HG03575 (cell line): ENCODE measurements at regions not wholly inside any gene's neighbourhood (a gene's known extent, or its start where the extent isn't known, plus 50 kb on each side); places are given as distances from the start of the nearest gene placed in this dataset.

Experiments
- ATAC-seq: cut with Tn5 transposase; IDR thresholded peaks from one replicate; pipeline ENCODE4 v1.9.1; 2021; ENCODE audit not compliant: unreplicated experiment, insufficient number of reproducible peaks, low FRiP score; ENCODE audit errors: extremely low read depth

DNA sequence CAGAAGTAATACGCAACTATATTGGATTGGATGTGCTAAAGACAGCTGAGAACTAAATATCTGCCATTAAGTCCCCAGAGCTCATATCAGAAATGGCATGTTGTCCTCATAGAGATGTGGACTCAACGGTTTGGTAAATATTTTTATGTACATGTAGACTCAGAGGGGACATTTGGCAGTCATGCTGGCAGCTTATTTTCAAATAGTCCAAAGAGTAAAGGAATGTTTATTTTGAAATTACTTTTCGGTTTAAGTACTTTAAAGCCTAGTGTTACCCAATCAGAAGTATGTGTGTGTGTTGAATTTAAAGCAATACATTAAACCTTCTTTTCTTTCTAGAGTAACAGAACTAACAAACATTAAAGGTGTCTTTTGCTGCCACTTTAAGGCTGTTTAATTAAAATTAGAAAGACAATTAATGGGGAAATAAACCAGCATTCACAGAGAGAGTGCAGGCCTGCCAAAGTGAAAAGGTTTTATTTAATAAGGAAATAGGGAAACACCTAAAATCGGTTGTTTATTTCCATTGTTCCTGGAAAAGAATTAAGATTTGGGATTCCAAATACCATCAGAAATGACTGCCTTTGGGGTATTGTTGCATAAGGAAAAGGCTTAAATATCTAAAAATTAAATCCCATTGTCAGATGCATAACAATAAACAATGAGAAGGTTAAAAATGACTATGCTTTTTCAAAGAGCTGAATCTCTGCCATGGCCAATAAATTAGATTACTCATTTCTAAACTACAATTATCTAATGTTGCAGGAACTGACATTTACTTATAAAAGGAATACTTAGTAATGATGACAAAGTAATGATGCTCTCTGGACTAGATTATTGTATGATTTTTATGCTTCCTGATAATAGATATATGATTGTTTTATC is 113.4 kb upstream of the AHR start:
- peak; percentile 17 for ATAC-seq

DNA sequence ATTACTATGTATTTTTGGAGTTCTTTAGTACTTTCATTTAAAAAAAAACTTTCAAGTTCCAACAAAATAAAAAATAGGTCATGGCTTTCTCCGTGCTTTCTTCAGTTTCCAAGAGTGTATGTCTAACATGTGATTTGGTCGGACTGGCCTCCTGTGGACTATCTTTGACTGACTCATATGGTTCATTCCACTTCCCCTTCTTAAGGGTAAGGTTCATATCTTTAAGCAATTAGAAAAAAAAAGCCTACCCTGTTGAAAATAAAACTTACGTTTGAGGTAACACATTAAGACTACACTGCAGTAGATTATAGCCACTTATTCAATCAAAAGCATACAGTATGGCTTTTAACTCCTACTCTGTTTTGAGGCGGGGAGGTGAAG is 112.8 kb upstream of the AHR start:
- ATAC-seq, result peak; percentile 98

DNA sequence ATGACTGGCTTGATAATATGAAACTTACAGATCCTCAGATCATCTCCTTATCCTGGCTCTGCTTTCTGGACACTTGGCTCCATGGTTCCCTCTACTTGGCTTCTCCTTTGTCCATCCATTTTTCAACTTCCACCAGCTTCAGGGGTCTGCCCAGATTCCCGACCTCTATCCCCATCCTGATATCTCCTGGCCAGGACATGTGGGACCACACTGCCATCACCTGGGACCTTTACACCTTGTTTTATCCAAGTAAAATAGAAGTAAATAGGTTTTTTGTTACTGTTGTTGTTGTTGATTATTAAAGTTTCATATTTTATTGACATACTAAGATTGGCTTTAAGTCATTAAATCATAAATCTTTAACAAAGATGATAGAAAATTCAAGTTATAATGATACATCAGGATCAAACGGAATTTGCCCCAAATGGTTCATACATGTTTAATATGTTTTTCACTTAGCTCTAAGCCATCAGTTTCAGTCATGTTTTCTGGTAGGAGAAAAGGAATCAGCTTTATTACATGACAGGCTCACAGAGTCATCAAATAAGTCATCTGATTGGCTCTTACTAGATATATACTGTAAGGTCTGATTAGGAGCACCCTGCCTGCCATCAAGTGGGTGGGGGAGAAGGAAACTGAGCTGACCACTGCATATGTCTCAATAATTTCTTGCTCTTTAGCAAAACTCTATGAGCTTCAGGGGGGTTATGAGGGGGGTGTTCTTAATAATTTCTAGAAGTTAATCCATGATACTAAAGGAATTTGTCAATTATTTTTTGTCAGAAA is 111.5 kb upstream of the AHR start:
- no peak for ATAC-seq

DNA sequence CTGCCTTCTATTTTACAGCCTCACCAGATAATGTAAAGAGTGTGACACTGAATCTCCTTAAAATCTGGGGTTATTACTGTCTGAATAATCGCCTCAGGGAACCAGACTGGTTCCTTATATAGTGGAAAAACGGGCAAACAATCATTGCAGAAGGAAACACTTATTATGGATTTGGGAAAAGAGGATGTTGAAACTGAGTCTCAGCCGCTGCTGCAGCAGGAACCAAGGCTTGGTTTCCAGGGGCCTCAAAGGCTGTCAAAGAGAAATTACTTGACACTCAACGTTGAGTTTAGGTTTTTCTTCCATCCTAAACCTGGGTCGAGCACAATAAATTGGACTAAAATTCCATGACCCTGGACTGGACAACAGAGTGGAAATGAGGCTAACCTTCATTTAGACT is 103.8 kb upstream of the AHR start:
- no peak for ATAC-seq

DNA sequence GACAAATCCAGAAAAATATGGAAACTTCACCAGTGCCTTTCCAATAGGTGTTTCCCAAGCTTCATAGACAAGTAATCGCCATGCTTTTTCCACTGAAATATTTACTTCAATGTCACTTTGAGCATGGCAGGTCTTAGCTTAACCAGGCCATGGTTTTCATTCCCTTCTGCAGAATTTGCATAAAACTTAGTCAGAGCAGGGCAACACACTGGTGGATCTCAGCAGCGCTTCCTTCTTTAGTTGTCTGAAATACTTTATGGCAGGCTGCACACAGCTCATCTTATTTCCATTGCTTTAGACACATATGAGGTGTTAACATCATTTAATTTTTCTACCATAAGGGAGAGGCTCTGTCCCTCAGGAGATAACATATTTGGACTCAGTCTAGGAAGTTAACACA is 102.9 kb upstream of the AHR start:
- no peak for ATAC-seq

DNA sequence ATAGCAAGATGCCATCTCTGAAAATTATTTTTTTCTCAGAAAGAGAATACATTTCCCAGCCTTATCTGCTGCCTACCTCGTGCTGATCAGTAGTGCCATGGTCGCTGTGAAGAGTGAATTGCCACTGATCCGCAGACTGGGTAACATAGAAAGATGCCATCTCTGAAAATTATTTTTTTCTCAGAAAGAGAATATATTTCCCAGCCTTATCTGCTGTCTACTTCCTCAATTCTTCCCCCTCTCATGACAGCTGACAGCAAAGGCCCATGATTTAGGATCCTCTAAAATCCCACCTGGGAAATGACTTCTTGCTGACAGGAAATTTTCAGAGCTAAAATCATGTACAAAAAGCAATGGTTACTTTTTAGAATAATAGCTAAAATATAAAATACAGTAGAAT is 92.5 kb upstream of the AHR start:
- no peak for ATAC-seq

DNA sequence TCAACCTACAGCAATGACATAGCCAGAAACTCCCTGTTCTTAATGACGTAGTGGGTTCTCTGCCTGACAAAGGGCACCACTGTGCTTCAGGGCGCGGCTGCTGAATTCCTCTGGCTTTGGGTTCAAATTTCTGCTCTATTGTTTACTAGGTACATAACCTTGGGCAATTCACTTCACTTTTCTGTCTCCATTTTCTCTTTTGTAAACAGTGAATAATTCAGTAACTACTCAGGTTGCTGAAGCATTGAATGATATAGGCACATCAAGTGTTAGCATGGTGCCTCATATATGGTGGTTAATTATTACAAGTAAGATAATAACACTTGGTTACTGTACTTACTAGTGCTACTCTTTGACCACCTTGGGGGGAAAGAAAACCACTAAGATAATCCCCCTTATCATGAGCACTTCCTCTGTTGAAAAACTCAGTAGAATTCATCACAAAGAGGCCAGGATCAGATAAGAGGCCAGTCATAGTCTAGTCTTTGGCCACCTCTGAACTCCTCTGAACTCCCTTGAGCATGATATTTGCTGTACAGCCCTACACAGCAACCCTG is 92.0 kb upstream of the AHR start:
- ATAC-seq, result no peak

DNA sequence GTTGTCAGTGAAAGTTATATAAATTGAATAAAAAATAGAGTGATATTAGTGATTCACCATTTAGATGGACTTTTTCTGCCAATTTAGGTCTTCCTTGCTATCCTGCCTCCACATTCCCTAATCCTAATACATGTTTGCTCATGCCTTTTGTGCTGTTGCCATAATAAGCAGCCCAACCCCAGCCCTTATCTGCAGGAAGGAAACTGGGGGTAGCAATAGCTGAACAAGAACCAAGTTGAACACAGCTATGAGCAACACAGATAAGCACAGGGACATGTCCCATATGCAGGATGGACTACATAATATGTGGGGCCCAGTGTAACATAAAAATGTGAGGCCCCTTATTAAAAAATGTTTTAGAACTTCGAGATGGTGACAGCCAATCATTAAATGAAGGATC is 91.2 kb upstream of the AHR start:
- ATAC-seq, result no peak

DNA sequence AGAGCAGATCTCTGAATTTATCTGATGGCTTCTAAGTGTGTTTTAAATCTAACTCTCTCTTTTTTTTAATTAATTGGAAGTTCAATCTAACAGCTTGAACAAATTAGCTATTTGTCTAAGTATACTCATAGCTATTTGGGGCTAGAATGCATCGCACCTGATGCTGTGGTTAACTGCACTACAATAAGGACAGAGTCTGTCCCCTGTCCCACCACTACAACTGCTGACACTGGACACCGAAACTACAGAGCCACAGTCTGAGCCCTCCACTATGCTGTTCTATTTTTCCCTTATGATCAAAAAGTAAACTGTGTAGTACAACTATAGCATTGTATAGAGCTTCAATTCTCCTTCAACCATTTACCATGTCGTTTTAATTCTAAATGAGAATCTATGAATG is 89.4 kb upstream of the AHR start:
- no peak for ATAC-seq

DNA sequence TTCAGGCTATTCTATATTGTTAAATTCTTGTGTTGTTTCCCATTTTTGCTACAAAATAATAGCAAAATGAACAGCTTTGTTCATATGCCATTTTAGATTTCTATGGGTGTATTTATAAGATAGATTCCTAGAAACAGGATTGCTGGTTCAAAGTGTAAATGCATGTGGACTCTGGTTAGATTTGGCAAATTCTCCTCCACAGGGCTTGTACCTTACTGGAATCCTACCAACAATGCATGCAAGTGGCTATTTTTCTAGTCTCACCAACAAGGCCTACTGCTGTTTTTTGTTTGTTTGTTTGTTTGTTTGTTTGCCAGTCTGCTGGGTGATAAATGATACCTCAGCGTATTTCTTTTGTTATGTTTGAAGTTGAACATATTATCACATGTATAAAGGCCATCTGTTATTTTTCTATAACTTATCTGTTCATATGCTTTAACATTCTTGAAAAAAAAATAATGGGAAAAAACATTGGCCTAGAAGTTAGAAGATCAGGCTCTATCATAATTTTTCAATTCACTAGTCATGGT is 87.1 kb upstream of the AHR start:
- ATAC-seq, result no peak

DNA sequence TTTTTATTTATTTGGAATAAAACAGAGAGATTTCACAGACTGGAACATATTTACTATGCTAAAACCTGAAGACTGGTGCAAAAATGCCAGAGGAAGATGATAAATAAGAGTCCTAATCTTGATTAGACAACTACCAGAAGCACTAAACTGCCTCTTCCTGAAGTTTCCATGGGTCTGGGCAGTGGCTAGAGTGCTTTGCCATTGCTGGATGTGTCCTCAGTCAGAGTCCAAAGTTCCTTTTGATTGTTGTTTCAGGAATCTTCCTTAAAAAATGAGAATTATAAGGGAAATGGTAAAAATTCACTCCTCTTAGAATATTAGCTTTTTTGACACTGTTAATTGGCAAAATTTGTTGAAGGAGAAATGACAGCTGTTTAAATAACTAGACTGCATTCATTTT is 86.3 kb upstream of the AHR start:
- ATAC-seq, result no peak

DNA sequence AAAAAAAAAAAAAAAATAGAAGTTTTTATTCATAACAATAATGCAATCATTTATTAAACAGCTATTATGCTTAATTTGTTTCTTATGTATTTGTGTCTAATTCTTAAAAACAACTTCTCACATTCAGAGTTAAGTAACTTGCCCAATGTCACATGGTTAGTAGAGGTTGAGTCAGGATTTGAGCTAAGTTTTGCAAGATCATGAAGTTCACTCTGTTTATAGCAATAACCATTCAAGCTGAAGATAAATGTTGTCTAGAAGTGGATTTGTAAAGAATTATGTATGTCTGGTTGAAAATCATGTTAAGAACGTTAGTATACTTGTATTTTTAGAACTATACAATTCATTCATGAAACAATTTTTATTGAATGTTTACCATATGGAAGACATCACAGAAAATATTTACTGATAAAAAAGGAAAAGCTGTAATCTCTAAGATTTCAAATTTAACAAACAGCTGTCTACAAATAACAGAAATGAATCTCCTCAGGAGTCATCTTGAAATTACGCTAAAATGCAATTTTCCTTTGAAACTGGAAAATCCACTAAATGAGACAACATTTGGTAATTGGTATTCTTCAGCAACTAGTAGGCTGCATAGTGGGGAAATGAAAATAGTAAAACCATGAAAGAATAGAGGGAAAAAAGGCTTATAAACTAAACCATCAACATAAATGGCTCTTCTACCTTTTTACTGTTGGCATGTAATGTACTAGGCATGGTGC is 70.5 kb upstream of the AHR start:
- no peak for ATAC-seq

DNA sequence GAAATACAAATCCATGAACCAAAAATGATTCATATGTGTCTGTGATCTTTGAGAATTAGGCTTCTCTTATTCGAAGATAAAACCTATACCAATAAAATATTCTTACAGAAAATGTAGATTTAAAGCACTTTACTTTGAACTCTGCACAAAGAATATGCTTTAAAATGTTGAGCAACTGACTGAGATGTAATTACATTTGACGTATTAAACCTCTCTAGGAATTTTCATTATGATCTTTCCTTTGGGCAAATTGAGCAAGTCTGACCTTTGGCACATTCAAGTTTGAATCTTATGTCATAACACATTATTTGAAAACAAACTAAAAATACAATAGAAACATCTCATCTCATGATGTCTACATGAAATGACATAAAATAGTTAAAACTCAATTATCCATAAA is 69.2 kb upstream of the AHR start:
- no peak for ATAC-seq

DNA sequence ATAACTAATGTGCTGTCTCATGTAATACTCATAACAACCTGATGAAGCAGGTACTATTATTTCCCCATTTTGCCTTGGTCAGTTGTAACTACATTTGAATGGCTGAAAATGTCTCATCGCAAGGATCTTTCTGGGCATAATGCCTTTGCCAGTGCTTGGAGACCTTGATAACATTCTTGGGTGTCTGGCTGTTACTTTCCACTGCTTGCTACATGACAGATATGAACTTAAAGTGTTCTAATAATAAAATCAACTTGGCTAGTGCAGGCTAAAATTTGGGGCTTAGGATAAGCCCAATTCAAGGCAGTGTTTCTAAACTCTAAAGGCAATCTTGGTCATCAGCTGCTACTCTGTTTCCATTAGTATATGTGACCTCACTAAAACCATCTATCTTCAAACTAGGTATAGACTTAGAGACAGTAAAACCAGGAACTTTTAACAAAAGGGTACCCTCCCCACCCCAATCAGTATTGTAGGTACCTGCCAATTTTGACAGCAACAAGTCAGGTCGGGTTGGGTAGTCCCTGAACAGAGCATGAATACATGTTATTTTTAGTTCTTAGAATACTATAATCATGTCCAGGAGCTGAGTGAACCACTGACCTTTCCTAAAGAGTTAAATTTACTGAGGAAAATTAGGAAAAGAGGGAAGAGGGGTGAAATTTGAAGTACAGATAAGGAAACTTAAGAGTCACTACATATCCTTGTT is 68.2 kb upstream of the AHR start:
- ATAC-seq, result no peak

DNA sequence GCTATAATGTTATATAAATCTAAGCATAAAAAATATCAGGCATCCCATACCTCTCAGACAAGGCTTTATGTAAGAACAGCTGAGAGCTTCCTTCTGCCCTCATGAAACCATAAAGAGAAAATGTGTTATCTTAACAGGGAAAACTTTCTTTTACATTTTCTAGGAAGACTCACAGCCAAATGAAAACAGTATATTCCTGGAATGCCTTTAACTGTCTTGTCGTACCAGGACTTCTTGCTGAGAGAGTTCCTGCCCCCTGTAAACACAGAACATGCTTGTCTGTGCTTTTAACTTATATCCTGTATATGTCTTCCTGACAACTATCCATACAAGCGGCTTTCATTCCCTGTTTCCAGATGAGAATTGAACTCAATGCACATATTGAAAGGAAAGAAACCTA is 64.8 kb upstream of the AHR start:
- ATAC-seq, result no peak

DNA sequence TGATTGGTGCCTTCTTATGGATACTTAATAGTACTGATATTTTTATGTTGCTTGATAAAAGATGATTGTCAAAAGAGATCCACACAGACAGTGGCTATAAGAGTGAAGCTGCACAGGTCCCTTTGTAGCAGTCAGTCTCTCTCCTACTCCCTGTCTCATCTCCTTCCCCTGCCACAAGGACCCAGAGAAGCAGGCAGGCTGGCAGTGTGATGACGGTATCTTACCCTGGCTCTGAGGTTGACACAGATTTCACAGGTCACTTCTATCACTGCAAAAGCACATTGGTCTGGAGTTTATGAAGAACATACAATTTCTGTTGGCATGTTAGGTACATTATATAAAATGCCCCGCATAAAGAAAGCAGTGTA is 64.4 kb upstream of the AHR start:
- ATAC-seq, result peak; percentile 17

DNA sequence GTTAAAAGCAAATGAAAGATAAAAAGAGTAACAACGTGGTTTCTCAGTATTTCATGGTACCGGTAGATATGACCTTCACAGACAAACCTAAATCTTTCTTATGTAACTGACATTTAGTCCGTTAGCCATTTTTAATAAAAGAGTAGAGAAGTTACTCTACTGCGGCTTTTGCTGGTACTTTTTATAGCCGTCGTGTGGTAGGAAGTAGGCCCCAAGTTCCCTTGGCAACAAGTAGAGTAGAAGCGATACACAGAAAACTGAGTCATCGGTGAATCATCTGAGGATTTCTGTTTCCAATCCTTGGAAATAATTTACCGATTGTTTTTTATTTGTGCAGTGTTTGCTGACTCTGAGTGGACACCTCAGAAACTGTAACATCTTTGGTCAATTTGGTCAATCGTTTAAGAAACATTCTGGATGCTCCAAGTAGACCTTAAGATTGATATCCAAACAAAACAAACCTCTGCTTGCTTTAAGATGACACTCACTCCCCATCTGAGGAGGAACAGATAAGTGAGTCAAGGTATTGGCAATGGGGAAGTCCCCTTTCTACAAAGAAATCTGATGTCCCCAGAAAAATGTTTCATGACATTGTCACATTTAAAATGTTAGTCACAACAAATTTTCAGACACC is 63.9 kb upstream of the AHR start:
- peak; percentile 75 for ATAC-seq

DNA sequence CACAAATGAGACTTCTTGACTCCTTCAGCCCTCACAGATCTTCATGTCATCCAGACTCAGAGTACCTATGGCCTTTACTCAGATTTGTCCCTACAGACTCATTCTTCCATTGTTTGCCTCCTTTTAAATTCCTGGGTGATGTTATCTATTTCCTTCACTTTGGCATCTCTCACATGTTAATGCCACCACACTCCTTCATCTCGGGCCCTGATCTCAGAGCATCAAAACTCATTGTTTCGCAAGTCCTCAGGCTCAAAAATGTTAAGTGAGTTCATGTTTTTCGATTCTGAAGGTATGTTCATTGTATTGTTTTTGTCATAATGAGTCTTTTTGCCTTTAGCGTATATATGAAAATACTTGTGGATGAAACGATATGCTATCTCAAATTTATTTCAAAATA is 62.3 kb upstream of the AHR start:
- no peak for ATAC-seq
